ENCODE measurements at regions not wholly inside any gene's neighbourhood (a gene's known extent, or its start where the extent isn't known, plus 50 kb on each side); places are given as distances from the start of the nearest gene placed in this dataset.

GRCh38 chr9:16192403-16193017 is 639.7 kb downstream of the CCDC171 start:
- no peak for TF ChIP-seq CTCF (IDR thresholded peaks at IDR 0.05; ENCODE audit: low read depth, low read length)
- Histone ChIP-seq H3K27me3 (no peaks in the 10 kb centered on the region), H3K9me3 (no peaks in the 10 kb centered on the region), H3K36me3 (no peaks in the 10 kb centered on the region), H3K4me3 (ENCODE audit: low read depth, low read length) (peak overlapping the region; percentile 5; the same call in 1 of the 2 replicates), H3K4me1 (peaks cover 13% of the 10 kb centered on the region)
- DNase-seq = peak; percentile 47

GRCh38 chr9:16193066-16193465 is 640.2 kb downstream of the CCDC171 start:
- no peak for TF ChIP-seq CTCF (IDR thresholded peaks at IDR 0.05; ENCODE audit: low read depth, low read length)
- Histone ChIP-seq H3K27me3 (no peaks in the 10 kb centered on the region), H3K36me3 (no peaks in the 10 kb centered on the region), H3K4me1 (peaks cover 18% of the 10 kb centered on the region), H3K4me3 (ENCODE audit: low read depth, low read length) (peak overlapping the region; percentile 5; the same call in 1 of the 2 replicates), H3K9me3 (no peaks in the 10 kb centered on the region)
- DNase-seq = no peak

GRCh38 chr9:16196206-16196605 is 643.4 kb downstream of the CCDC171 start:
- H3K4me3 ChIP-seq (ENCODE audit: low read depth, low read length) = no peak overlapping the region
- H3K4me1 ChIP-seq = peaks cover 22% of the 10 kb centered on the region
- DNase-seq = no peak
- no peaks in the 10 kb centered on the region for H3K9me3 ChIP-seq
- no peaks in the 10 kb centered on the region for H3K27me3 ChIP-seq
- TF ChIP-seq CTCF (IDR thresholded peaks at IDR 0.05; ENCODE audit: low read depth, low read length) = no peak
- no peaks in the 10 kb centered on the region for H3K36me3 ChIP-seq

- Histone ChIP-seq H3K4me3 (ENCODE audit: low read depth, low read length) (peak overlapping the region; percentile 25), H3K36me3 (no peaks in the 10 kb centered on the region), H3K27me3 (no peaks in the 10 kb centered on the region), H3K4me1 (peaks cover 18% of the 10 kb centered on the region), H3K9me3 (no peaks in the 10 kb centered on the region)
- no peak for TF ChIP-seq CTCF (IDR thresholded peaks at IDR 0.05; ENCODE audit: low read depth, low read length)
- peak; percentile 22 for DNase-seq
Observed at GRCh38 chr9:16197578-16198370, 644.9 kb downstream of the CCDC171 start.

- no peak overlapping the region for H3K4me3 ChIP-seq (ENCODE audit: low read depth, low read length)
- H3K9me3 ChIP-seq = no peaks in the 10 kb centered on the region
- no peaks in the 10 kb centered on the region for H3K27me3 ChIP-seq
- H3K36me3 ChIP-seq = no peaks in the 10 kb centered on the region
- TF ChIP-seq CTCF (IDR thresholded peaks at IDR 0.05; ENCODE audit: low read depth, low read length) = no peak
- no peak for DNase-seq
- peaks cover 10% of the 10 kb centered on the region for H3K4me1 ChIP-seq
Observed at GRCh38 chr9:16198996-16199395, 646.2 kb downstream of the CCDC171 start.

GRCh38 chr9:16202221-16202620 is 649.4 kb downstream of the CCDC171 start:
- Histone ChIP-seq H3K27me3 (no peaks in the 10 kb centered on the region), H3K36me3 (no peaks in the 10 kb centered on the region), H3K4me3 (ENCODE audit: low read depth, low read length) (no peak overlapping the region), H3K9me3 (no peaks in the 10 kb centered on the region), H3K4me1 (peaks cover 10% of the 10 kb centered on the region)
- no peak for DNase-seq
- no peak for TF ChIP-seq CTCF (IDR thresholded peaks at IDR 0.05; ENCODE audit: low read depth, low read length)

All from BE2C (cell line).